NCI-H2107 treated with DMSO at 0.1 percent for 48 hours (cell line): ENCODE measurements at regions not wholly inside any gene's neighbourhood (a gene's known extent, or its start where the extent isn't known, plus 50 kb on each side); places are given as distances from the start of the nearest gene placed in this dataset.

Experiments
- DNase-seq: peaks from one replicate; lab custom pipeline; 2025; ENCODE audit not compliant: unreplicated experiment; lab: John Stamatoyannopoulos, UW

- DNase-seq, result no peak
These were observed 124.0 kb upstream of the PPARGC1A start for GRCh38 chr4:24013668-24014422.

GRCh38 chr4:24010994-24011393 is 121.1 kb upstream of the PPARGC1A start:
- no peak for DNase-seq

- no peak for DNase-seq
These were observed 120.7 kb upstream of the PPARGC1A start for GRCh38 chr4:24010573-24010972.

- no peak for DNase-seq
These were observed 118.0 kb upstream of the PPARGC1A start for GRCh38 chr4:24007860-24008261.

GRCh38 chr4:24006269-24006668 is 116.4 kb upstream of the PPARGC1A start:
- DNase-seq, result no peak

GRCh38 chr4:24003926-24004325 is 114.1 kb upstream of the PPARGC1A start:
- DNase-seq, result no peak

GRCh38 chr4:24003496-24003895 is 113.6 kb upstream of the PPARGC1A start:
- no peak for DNase-seq

GRCh38 chr4:24002330-24002966 is 112.6 kb upstream of the PPARGC1A start:
- DNase-seq, result no peak

- DNase-seq, result no peak
These were observed 111.9 kb upstream of the PPARGC1A start for GRCh38 chr4:24001486-24002329.

GRCh38 chr4:24000470-24000831 is 110.6 kb upstream of the PPARGC1A start:
- DNase-seq, result no peak

- no peak for DNase-seq
These were observed 110.0 kb upstream of the PPARGC1A start for GRCh38 chr4:23999714-24000469.

GRCh38 chr4:23993373-23993772 is 103.5 kb upstream of the PPARGC1A start:
- DNase-seq, result no peak

GRCh38 chr4:23991444-23991843 is 101.6 kb upstream of the PPARGC1A start:
- DNase-seq, result no peak

- no peak for DNase-seq
These were observed 96.4 kb upstream of the PPARGC1A start for GRCh38 chr4:23986270-23986669.

GRCh38 chr4:23981328-23981727 is 91.5 kb upstream of the PPARGC1A start:
- DNase-seq, result no peak

GRCh38 chr4:23979534-23979933 is 89.7 kb upstream of the PPARGC1A start:
- no peak for DNase-seq

- DNase-seq, result no peak
These were observed 88.2 kb upstream of the PPARGC1A start for GRCh38 chr4:23978002-23978401.

GRCh38 chr4:23976423-23976822 is 86.6 kb upstream of the PPARGC1A start:
- DNase-seq, result no peak

GRCh38 chr4:23973308-23973855 is 83.5 kb upstream of the PPARGC1A start:
- DNase-seq, result no peak

- DNase-seq, result no peak
These were observed 83.0 kb upstream of the PPARGC1A start for GRCh38 chr4:23972805-23973204.

- no peak for DNase-seq
These were observed 82.3 kb upstream of the PPARGC1A start for GRCh38 chr4:23972187-23972586.
